ENCODE measurements at regions not wholly inside any gene's neighbourhood (a gene's known extent, or its start where the extent isn't known, plus 50 kb on each side); places are given as distances from the start of the nearest gene placed in this dataset.

- TF ChIP-seq POLR2AphosphoS5 (IDR thresholded peaks at IDR 0.05; ENCODE audit: borderline replicate concordance, low read depth, low read length), result no peak
- TF ChIP-seq EZH2 (IDR thresholded peaks at IDR 0.05), result no peak
Observed at GRCh38 chr3:84074767-84075166, 884.0 kb upstream of the CADM2 start.
